ENCODE measurements at regions not wholly inside any gene's neighbourhood (a gene's known extent, or its start where the extent isn't known, plus 50 kb on each side); places are given as distances from the start of the nearest gene placed in this dataset.
A peak's percentile ranks its signal among the peaks of the same experiment; 100 is the strongest.

DNA sequence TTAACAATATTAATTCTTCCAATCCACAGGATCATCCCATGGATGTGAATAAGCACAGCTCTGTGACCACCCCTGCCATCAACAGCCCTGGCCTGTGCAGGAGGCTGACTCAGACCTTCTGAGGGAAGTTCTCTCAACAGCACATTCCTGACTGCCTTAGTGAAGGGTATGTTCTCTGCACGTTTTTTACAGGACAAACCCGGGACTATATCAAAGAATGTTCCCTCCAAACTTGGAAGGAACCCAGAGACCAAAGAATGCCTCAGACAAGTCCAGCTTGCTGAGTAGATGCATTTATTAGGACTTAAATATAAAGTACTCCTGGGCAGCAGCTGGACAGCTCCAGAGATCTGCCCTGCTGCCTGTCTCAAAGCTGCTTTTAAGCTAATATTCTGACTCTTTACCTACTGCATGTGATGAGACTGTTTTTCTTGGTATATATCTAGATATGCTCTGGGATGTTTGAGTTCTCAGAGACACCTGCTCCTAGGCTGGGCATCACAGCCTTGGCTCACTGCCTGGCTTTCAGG is 1127.8 kb upstream of the PRKX start:
- DNase-seq: no peak

DNA sequence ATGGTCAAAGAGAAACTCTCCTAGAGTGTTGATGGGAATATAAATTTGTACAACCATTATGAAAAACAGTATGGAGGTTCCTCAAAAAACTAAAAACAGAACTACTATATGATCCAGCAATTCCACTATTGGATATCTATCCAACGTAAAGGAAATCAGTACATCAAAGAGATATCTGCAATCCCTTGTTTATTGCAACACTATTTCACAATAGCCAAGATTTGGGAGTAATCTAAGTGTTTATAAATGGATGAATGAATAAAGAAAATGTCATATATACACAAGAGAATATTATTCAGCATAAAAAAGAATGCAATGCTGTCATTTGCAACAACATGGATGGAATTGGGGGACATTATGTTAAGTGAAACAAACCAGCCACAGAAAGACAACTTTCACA is 1118.1 kb upstream of the PRKX start:
- DNase-seq: no peak

DNA sequence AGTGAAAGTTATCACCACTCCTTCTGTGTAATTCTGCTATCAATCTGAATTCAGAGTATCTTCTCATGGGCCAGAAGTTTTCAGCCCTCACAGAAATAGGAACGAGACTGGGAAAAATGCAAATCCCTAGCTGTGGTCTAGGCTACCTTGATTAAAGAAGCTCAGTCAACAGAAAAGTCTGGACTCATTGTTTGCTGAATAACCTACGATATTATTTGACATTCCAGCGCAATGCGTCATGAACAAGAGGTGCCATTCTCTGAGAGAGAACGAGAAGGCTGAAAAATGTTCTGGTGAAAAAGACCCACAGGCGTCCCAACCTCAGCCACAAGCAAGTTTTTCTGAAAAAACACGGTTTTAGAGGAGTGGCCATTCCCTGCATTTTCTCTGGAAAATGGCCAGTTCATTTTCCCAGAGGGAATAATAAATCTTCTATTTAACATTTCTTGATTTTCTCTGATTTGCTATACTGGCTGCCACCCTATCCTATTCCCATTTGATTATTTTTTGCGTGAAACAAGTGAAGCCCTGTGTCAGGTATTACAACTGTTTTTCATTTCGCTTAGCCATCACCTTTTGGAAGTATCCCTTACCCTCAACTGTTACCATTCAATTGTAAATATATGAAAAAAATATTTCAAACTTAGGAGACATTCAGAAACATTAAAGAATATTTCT is 1117.6 kb upstream of the PRKX start:
- DNase-seq: no peak

DNA sequence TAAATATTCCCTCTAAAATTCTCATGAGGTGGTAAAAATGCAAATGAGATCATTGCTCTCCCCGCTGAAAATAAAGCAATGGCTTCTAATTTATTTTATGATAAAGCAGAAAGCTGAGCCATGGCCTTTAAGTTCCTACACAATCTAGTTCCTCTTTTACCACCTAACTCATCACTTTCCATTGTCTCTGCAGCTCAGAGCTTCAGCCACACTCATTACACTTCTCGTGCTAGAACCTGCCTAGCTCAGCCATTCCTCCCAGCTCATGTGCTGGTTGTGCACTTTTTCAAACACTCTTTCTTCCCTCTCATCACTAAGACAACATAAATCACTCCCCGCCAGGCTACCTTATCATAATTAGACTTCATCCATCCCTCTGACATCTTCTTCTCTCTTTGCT is 1112.1 kb upstream of the PRKX start:
- DNase-seq: no peak

DNA sequence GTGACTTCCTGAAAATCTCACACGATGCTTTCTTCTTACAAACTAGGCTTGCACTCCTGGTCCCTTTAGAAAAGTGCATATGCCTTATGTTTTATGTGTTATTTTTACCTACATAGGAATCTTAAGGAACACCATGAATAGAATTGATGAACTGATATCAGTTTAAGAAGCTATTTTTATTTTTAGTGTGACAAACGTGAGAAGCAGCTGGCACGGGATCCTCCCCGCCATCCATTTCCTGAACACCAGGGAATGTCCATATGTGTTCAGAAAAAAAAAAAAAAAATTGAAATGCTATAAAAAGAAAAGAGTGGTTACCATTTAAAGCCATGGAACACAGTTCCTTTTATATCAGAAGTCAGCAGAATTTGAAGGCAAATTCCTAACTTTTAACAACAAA is 1096.1 kb upstream of the PRKX start:
- DNase-seq: no peak

DNA sequence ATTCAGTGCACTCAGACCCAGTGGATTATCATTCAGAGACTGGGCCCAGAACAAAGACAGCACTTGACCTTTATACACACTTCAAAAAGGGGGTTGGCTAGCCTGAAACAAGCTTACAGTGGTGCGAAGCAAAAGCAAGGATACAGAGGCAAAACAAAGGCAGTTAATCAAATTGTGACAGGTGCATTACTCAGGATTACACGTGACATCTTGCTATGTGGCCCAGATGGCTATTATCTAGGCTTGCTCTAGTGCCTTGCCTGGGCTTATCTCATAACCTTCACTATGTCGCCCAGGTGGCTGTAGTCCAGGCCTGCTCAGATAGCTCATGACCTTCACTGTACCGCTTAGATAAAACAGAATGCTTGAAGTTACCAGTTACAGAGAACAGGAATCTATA is 1092.1 kb upstream of the PRKX start:
- DNase-seq: no peak

DNA sequence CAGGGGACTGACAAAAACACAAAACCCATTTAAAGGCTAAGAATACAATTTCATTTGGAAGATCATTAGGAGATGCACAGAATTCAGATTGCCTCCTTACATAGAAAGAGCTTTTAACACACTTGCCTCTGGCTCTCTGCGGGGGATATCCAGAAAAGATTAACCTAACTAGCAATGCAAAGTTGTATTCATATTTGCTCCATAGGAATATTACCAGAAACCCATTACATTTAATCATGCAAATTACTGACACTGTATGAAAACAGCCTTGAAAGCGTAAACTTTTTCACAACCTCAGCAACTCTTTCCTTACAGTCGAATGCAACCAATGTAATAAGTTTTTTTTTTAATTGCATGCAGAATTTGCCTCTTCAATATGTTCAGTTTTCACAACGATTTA is 1087.3 kb upstream of the PRKX start:
- no peak for DNase-seq

DNA sequence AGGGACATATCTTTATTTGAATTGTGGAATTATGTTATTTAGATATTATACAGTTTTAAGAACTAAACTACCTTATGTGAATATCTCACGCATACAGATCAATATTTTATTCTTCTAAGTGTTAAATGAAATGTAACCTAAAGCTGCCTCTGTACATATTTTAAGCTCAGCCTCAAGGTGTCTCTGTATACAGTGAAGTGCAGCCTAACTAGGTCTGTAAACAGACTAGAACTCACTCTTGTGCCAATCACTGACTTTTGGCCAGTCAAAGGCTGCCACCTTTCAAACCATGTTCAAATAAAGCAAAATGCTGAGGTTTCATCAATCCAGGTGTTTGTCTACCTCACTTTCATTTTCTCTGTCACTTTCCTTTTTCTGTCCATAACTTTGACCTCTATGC is 1074.5 kb upstream of the PRKX start:
- DNase-seq: no peak

DNA sequence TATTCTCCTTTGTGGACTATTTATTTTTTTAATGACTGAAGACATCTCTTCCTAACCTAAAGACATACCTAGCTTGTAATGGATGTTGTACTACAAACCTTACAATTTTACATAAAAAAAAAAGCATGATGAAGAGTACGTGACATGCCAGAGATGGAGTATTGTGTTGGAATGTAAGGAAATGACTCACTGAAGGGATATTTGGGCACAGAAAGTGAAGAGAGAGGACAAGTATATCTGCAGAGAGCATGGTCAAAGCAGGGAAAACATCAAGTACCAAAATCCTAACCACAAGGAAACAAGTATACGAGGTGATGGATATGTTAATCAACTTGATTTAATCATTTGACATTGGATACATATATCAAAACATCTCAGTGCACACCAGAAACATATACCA is 1051.4 kb upstream of the PRKX start:
- DNase-seq: no peak

DNA sequence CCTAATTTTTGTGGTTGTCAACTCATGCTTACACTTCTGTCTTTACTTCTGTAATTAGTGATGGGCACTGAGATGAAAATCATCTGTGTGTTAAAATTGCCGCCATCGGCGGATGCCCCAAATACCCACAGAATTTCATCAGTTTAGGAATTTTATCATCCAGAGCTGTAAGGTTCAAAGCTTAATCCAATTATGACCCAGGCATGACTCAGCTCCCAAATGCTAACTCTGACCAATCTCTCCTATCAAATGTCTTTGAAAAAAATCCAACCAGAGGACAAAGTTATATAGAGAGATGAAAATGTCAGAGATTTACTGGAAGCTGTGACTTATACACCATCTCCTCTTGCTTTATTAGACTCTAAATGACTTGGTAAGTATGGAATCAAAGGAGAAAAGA is 1048.7 kb upstream of the PRKX start:
- no peak for DNase-seq

DNA sequence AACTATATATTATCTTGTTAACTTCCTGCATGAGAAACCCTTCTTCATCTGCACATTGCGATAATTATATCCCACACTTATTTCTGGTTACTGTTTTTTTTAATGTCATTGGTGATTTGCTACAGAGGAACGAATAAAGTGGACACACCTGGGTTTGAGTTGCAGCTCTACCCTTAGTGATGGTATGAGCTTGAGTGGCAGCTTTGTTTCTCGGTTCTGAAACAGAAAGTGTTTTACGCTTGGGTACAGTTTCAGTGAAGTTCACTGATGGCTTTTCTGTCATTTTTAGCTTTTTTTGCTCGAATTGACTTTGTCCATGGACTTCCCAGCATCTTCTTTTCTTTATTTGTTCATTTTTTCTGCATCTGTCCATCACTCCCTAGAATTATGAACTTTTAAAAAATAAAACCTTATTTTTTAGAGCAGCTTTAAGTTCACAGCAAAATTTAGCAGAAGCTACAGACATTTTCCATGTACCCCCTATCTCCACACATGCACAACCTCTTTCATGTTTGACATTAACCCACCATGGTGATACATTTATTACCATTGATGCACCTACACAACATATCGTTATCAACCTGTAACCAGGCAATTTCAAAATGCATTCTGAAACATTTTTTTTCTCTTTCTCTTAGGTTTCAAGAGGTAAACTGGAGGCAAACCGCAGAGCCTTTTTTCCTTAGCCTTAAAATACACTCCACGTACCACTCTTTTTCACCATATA is 1041.6 kb upstream of the PRKX start:
- no peak for DNase-seq

DNA sequence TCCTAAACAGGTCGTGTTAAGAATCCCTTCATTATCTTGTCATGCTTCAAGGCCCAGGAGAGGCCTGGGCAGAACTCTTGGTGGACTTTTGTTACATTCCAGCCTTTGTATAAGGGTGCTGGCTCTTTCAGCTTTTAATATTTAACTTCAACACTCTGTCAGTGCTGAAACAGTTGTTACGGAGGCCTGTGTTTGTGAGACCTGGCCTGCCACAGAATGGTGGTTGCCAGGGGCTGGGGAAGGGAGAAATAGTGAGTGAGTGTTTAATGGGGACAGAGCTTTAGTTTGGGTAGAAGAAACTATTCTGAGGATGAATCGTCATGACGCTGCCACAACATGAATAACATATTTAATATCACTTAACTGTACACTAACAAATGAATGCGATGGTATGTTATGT is 1027.6 kb upstream of the PRKX start:
- DNase-seq: no peak

DNA sequence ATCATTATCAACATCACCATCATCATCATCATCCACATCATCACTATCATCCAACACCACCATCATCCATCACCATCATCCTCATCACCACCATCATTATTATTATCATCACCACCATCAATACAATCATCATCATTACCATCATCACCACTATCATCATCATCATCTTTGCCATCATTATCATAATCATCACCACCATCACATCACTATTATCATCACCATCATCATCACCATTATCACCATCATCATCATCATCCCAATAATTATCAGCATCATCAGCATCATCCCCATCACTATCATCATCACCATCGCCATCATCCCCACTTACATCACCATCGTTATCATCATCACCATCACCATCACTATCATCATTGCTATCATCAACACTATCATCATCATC is 1021.9 kb upstream of the PRKX start:
- no peak for DNase-seq

DNA sequence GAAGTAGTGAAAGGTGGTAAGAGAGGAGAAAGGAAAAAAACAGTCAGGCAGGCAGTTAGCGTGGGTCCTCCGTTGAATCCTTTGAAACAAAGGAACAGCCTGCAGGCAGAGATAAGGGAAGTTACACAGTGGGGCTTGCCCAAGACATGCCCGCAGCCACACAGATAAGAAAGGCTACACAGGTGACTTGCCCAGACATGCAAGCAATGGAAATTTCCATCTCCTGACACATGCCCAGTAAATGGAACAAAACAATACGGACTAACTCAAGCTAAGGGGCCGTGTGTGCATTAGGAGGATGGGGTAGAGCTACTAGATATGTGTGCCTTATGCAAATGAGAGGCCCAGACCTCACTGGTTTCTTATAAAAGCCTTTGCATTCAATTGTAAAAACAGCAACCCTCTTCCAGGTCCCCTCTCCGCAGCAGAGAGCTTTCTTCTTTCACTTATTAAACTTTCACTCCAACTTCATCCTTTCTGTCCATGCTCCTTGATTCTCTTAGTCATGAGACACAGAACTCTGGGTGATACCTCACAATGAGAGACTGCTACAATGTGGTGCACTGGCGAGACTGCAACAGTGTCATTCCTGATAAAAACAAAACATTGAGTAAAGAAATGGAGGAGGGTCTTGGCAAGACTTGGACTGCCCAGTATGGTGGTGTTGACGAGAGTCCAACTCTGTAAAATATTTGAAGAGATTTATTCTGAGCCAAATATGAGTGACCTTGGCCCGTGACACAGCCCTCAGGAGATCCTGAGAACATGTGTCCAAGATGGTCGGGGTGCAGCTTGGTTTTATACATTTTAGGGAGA is 997.4 kb upstream of the PRKX start:
- DNase-seq: peak; percentile 85

DNA sequence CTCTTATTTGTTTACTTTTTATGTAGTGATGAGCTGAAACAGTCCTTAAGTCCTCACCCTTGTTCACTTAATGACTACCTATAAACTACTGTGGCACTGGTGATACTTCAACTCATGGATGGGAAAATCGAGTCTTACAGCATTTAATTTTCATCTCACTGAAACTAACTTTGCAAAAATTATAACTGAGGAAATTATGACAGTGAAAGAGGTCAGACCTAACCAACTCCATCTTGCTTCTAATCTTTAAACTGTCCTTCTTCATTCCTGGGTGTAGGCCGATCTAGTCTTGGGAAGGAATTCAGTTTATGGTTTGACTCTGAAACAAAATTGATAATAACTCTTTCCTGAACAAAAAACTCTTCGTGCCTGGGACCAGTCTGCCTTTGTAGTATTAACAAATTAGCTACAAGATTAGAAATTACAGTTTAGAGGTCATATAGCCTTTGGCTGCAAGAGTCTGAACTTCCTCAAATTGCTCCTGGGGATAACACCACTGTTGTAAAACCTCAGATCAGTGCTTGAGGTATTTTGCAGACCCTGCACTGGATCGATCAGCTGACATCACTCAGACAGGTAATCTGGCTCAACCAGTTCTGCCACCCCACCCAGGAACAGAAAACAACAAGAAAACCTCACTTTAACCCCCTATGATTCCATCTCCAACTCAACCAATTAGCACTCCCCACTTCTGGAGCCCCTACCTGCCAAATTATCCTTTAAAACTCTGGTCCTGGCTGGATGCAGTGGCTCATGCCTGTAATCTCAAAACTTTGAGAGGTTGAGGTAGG is 995.7 kb upstream of the PRKX start:
- DNase-seq: peak; percentile 48

DNA sequence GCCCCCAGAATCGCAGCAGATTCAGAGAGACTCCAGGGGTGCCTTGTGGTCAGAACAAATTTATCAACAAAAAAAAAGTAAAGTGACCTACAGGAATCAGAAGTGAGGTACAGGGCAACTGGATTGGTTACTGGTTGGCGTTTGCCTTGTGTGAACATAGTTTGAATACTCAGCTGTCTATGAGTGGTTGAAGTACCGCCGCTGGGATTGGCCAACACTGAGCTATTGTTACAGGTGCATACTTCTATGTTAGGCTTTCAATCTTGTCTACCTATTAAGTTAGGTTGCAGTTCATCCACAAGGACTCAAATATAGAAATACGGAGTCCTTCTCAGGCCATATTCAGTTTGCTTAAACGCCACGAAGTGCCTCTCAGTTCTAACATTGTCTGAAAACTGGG is 993.5 kb upstream of the PRKX start:
- no peak for DNase-seq

DNA sequence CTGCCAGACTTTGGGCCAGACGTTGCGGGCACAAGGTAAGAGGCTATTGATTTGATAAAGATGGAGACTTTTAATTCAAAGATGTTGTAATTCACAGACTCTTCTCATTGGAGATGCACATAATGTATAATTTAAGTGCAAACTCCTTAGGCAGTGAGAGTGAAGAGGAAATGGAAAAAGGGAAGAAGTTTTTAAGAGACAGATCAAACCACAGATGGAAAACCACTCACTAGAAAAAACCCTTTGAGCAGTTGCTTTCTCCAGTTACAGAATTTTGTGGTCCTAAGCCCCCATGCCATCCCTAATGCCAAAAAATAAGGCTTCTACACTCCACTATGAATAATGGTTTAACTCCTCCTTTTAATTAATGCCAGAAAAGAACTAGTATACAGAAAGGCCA is 977.1 kb upstream of the PRKX start:
- DNase-seq: no peak

DNA sequence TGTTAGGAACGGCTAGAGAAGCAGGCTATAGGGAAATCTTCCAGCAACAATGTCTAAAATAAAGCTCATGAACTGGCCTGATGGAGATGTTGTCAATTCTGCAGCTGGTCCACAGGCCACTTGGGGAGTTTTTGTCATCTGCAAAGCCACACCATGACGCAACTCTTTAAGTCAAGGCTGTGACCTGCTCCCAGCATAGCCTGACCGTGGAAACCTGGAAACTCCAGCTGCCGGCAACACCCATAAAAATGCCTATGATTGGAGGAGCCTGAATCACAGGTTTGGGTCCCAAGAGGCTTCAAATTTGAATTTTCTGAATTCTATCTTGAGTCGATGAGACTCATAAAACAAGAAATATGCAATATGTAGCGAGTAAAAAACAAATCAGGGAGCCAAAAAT is 969.2 kb upstream of the PRKX start:
- DNase-seq: no peak

DNA sequence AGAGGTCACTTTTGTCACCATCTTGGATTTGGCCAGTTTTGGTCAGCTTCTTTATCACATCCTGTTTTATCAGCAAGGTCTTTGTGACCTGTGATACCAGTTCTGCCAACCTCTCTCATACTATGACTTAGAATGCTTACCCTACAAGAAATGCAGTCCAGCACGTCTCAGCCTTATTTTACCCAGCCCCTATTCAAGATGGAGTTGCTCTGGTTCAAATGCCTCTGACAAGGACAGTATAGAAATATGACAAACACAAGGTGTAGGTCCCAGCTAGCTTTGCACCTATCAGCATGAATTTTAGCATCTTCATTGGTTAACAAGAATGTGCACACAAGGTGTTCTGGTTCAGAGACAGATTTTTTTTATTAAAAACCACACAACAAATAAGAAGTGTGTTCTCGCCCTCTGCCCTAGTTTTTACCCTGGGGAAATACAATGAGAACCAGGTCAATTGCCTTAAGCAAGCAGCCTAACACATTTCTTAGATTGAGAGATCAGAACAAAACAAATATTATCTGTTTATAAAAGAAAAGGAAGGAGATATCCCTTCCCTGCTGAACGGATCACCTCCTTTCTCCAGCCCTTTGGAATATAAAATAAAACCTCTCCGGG is 962.3 kb upstream of the PRKX start:
- DNase-seq: no peak

DNA sequence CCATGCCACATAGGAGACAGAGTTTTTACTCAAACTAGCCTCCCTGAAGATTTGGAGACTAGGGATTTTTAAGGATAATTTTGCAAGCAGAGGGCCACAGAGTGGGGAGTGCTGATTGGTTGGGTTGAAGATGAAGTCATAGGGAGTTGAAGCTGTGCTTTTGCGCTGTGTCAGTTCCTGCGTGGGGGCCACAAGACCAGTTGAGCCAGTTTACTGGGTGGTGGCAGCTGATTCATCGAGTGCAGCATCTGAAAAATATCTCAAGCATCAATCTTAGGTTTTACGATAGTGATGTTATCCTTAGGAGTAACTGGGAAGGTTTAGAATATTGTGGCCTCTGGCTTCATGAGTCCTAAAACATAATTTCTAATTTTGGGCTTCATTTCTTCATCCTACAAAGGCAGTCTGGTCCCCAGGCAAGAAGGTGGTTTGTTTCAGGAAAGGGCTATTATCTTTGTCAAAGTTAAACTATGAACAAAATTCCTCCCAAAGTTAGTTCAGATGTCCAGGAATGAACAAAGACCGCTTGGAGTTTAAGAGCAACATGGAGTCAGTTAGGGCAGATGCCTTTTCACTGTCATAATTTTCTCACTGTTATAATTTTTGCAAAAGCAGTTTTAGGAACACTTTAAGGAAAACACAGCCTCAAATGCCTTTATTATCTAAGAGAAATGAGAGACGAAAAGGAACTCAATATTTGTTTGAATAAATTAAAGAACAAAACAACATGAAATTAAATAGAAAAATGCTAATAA is 960.8 kb upstream of the PRKX start:
- no peak for DNase-seq

DNA sequence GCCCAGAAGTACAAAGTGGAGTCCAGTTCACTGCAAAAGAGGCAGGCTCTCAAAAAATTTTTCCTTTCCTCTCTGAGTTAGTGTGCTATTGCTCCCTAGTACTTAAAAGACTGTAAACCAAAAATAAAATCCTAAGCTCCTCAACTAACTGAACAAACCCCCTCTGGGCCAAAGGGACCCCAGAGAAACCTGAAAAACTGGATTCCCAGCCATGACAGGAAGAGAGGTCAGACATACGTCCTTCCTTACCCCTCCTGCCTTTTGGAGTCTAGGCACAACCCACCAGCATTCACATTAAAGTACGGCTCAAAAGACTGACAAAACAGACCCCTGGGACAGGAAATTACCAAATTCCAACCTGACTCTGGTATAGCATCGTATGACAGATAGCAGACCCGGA is 957.9 kb upstream of the PRKX start:
- no peak for DNase-seq

DNA sequence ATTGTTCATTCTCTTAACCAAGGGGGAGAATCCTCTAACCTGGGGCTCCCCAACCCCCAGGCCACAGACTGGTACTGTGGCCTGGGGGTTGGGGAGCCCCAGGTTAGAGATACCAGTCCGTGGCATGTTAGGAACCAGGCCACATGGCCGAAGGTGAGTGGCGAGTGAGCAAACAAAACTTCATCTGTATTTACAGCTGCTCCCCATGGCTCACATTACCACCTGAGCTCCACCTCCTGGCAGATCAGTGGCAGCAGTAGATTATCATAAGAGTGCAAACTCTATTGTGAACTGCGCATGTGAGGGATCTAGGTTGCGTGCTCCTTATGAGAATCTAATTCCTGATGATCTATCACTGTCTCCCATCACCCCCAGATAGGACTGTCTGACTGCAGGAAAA is 957.2 kb upstream of the PRKX start:
- DNase-seq: no peak
